ENCODE measurements at regions not wholly inside any gene's neighbourhood (a gene's known extent, or its start where the extent isn't known, plus 50 kb on each side); places are given as distances from the start of the nearest gene placed in this dataset.

DNA sequence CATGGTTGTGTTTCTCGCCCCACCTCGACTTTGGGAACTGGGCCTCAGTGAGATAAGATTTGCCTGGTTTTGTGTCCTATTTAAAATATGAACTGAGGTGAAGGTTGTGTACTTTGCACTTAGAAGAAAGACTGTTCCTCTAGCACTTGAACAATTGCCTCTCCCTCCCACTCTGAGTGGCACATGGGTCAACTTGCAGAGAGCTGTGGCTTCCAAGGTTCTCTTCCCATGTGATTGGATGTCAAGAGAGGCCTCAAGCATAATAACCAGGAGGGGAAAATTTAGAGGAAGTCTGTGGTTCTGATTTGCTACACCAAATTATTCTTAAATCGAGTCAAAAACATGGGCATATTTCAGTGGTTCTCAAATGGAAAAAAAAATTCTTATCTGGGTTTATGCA lies 329.2 kb downstream of the HS3ST3B1 start:
- TF ChIP-seq, protein P1, sequence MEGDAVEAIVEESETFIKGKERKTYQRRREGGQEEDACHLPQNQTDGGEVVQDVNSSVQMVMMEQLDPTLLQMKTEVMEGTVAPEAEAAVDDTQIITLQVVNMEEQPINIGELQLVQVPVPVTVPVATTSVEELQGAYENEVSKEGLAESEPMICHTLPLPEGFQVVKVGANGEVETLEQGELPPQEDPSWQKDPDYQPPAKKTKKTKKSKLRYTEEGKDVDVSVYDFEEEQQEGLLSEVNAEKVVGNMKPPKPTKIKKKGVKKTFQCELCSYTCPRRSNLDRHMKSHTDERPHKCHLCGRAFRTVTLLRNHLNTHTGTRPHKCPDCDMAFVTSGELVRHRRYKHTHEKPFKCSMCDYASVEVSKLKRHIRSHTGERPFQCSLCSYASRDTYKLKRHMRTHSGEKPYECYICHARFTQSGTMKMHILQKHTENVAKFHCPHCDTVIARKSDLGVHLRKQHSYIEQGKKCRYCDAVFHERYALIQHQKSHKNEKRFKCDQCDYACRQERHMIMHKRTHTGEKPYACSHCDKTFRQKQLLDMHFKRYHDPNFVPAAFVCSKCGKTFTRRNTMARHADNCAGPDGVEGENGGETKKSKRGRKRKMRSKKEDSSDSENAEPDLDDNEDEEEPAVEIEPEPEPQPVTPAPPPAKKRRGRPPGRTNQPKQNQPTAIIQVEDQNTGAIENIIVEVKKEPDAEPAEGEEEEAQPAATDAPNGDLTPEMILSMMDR (IDR thresholded peaks at IDR 0.05), result no peak
- no peak for TF ChIP-seq EZH2 (IDR thresholded peaks at IDR 0.05)
